Myocyte (in vitro differentiated cells): ENCODE measurements at regions not wholly inside any gene's neighbourhood (a gene's known extent, or its start where the extent isn't known, plus 50 kb on each side); places are given as distances from the start of the nearest gene placed in this dataset.
"Not testable (repeated sequence)": the region's sequence is repeated elsewhere in the genome, so short reads cannot be mapped to it uniquely, and the experiment has no call there.

Experiments
- DNase-seq: peaks from one replicate; pipeline ENCODE4 v3.0.0-alpha.2; 2012; ENCODE audit warnings: low read depth

GRCh38 chr1:143784239-143784882, 187.4 kb downstream of the FAM72C start:
- not testable (repeated sequence) for DNase-seq

- not testable (repeated sequence) for DNase-seq
Measured at GRCh38 chr1:143778178-143778577, 193.6 kb downstream of the FAM72C start.

GRCh38 chr1:143764831-143765230, 207.0 kb downstream of the FAM72C start:
- DNase-seq = not testable (repeated sequence)

GRCh38 chr1:143760366-143760765, 211.4 kb downstream of the FAM72C start:
- DNase-seq = not testable (repeated sequence)

GRCh38 chr1:143755961-143756360, 215.8 kb downstream of the FAM72C start:
- not testable (repeated sequence) for DNase-seq

- no peak for DNase-seq
Measured at GRCh38 chr1:143748906-143749305, 222.9 kb downstream of the FAM72C start.

GRCh38 chr1:143736562-143736961, 235.2 kb downstream of the FAM72C start:
- no peak for DNase-seq

- DNase-seq = no peak
Measured at GRCh38 chr1:143735764-143736461, 235.9 kb downstream of the FAM72C start.

GRCh38 chr1:143734261-143734660, 237.5 kb downstream of the FAM72C start:
- DNase-seq = not testable (repeated sequence)

GRCh38 chr1:143730890-143731289, 240.9 kb downstream of the FAM72C start:
- DNase-seq = not testable (repeated sequence)

GRCh38 chr1:143729449-143730111, 242.2 kb downstream of the FAM72C start:
- peak; percentile 0 for DNase-seq

- not testable (repeated sequence) for DNase-seq
Measured at GRCh38 chr1:143728802-143729448, 242.9 kb downstream of the FAM72C start.

GRCh38 chr1:143727263-143727662, 244.5 kb downstream of the FAM72C start:
- no peak for DNase-seq

- DNase-seq = no peak
Measured at GRCh38 chr1:143721024-143721373, 250.8 kb downstream of the FAM72C start.

- DNase-seq = no peak
Measured at GRCh38 chr1:143720087-143721023, 251.4 kb downstream of the FAM72C start.

- no peak for DNase-seq
Measured at GRCh38 chr1:143718524-143718923, 253.3 kb downstream of the FAM72C start.

GRCh38 chr1:143718021-143718420, 253.8 kb downstream of the FAM72C start:
- DNase-seq = no peak

GRCh38 chr1:143717434-143717833, 254.4 kb downstream of the FAM72C start:
- DNase-seq = no peak

- DNase-seq = not testable (repeated sequence)
Measured at GRCh38 chr1:143714913-143715312, 256.9 kb downstream of the FAM72C start.

GRCh38 chr1:143709606-143710259, 262.1 kb downstream of the FAM72C start:
- DNase-seq = not testable (repeated sequence)
